Subcutaneous abdominal adipose tissue (tissue), 5 donors: ENCODE measurements at regions not wholly inside any gene's neighbourhood (a gene's known extent, or its start where the extent isn't known, plus 50 kb on each side); places are given as distances from the start of the nearest gene placed in this dataset.

ENCODE experiments used
- H3K27ac ChIP-seq: one replicate; pipeline ENCODE4 v1.7.0; 2013; ENCODE audit warnings: low read depth, mild to moderate bottlenecking, inconsistent platforms, low read length, moderate library complexity
- H3K27me3 ChIP-seq, 5 donors: one replicate each; pipeline ENCODE4 v1.7.0; 2013; ENCODE audit warnings: low read length in 5 of 5, inconsistent platforms in 1 of 5; ENCODE audit not compliant: control insufficient read depth in 5 of 5, insufficient read depth in 4 of 5
- H3K36me3 ChIP-seq, 5 donors: one replicate each; pipeline ENCODE4 v1.7.0; 2013; ENCODE audit warnings: low read length in 5 of 5; ENCODE audit not compliant: control insufficient read depth in 5 of 5, insufficient read depth in 5 of 5
- H3K4me1 ChIP-seq, 5 donors: one replicate each; pipeline ENCODE4 v1.7.0; 2013; ENCODE audit warnings: low read length in 5 of 5, mild to moderate bottlenecking in 3 of 5, moderate library complexity in 1 of 5; ENCODE audit not compliant: control insufficient read depth in 5 of 5, insufficient read depth in 5 of 5
- H3K4me3 ChIP-seq, 5 donors: one replicate each; pipeline ENCODE4 v1.7.0; 2013; ENCODE audit warnings: low read length in 5 of 5, low read depth in 1 of 5
- H3K9ac ChIP-seq, 5 donors: one replicate each; pipeline ENCODE4 v1.7.0; 2013; ENCODE audit warnings: low read length in 5 of 5, mild to moderate bottlenecking in 4 of 5, moderate library complexity in 3 of 5
- H3K9me3 ChIP-seq, 5 donors: one replicate each; pipeline ENCODE4 v1.7.0; 2013; ENCODE audit warnings: low read length in 5 of 5; ENCODE audit not compliant: control insufficient read depth in 5 of 5
- donor health status: healthy.
- donor health status: healthy.
- donor health status: healthy.
- donor health status: healthy.
- donor health status: healthy.

DNA sequence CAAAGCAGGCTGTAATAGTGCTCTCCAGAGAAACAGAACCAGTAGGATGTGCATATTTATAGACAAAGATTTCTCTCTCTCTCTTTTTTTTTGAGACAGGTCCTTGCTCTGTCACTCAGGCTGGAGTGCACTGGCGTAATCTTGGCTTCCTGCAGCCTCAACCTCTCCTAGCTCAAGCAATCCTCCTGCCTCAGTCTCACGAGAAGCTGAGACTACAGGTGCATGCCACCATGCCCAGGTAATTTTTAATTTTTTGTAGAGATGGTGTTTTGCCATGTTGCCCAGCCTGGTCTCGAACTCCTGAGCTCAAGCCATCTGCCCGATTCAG lies 67.1 kb upstream of the CHD2 start:
- peak overlapping the region in 1 of 5 donors; percentile 75 for H3K9ac ChIP-seq

DNA sequence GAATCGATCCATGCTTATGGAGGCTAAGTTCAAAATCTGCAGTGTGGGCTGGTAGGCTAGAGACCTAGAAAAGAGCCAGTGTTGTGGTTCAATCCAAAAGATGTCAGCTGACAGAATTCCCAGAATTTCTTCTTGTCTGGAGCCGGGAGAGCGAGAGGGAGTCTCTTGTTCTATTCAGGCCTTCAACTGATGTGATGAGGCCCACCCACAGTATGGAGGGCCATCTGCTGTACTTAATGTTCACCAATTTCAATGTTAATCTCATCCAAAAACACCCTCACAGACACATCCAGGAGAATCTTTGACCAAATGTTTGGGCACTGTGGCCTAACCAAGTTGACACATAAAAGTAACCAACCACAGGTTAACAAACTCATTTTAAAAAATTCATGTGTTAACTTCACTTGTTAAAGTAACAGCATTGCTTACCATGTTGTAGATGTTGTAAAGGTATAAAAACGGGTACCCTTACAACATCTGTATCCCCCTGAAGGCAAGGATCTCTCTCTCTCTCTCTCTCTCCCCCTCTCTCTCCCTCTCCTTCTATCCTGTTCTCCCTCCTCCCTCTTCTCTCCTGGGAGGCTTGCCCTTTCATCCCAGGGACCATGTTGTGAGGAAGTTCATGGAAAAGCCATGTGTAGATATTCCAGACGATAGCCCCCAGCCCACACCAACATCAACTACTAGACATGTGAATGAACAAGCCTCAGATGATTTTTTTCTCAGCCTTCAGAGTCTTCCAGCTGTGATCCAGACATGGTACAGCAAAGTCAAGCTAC lies 66.4 kb upstream of the CHD2 start:
- Histone ChIP-seq H3K9ac (peak overlapping the region in 1 of 5 donors; percentile 8), H3K9me3 (no peaks in the 10 kb centered on the region), H3K4me3 (no peak overlapping the region), H3K27ac (peak overlapping the region; percentile 93), H3K27me3 (no peaks in the 10 kb centered on the region), H3K4me1 (peaks cover 3 to 33% (median 30%) of the 10 kb centered on the region in 5 donors), H3K36me3 (no peaks in the 10 kb centered on the region)

More for the DNA sequence above, 67.1 kb upstream of the CHD2 start:
- H3K27me3 ChIP-seq: no peaks in the 10 kb centered on the region
- H3K36me3 ChIP-seq: no peaks in the 10 kb centered on the region
- no peak overlapping the region for H3K4me3 ChIP-seq
- no peaks in the 10 kb centered on the region for H3K9me3 ChIP-seq
- peak overlapping the region; percentile 93 for H3K27ac ChIP-seq
- peaks cover 3 to 33% (median 30%) of the 10 kb centered on the region in 5 donors for H3K4me1 ChIP-seq

DNA sequence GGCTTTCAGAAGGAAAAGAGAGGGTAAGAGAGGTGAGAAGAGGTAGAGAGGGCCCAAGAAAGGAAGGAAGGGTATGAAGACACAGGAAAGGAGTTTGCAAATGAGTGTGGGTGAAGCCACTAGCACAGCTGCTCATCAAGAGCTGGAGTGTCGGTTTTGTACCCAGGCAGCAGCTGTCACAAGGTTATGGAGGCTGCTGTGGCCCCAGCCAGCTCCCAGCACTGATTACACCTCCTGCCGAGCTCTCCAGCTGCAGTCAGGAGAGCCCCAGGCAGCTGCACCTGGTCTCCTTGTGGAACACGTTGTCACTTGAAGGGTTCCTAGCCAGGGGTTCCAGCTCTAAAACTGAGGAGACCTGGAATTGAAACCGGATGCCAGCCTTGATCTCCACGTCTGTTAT lies 60.4 kb upstream of the CHD2 start:
- Histone ChIP-seq H3K27ac (no peak overlapping the region), H3K4me1 (peaks cover 0 to 2% (median 1%) of the 10 kb centered on the region in 5 donors), H3K4me3 (no peak overlapping the region)

DNA sequence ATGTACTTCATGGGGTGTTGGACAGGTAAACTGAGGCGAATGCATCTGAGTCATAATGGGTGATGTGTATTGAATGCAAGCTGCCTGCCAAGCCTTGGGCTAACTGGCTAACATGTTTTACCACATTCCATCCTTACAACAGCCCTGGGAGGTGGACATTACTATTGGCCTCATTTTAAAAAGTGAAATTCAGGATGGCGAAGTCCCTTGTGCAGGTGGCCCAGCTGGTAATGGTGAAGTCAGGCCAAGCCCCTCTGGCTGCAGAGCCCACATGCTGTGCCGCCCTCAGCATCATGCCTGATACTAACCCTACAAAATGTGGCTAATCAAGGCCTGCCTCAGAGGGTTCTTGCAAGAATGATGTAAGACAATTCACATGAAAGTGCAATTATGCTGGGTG lies 60.0 kb upstream of the CHD2 start:
- H3K27ac ChIP-seq: no peak overlapping the region
- H3K36me3 ChIP-seq: no peaks in the 10 kb centered on the region
- no peak overlapping the region for H3K9ac ChIP-seq
- H3K27me3 ChIP-seq: peaks cover 0 to 2% (median 0%) of the 10 kb centered on the region in 5 donors
- H3K4me3 ChIP-seq: no peak overlapping the region
- no peaks in the 10 kb centered on the region for H3K9me3 ChIP-seq
- peaks cover 0 to 7% (median 5%) of the 10 kb centered on the region in 5 donors for H3K4me1 ChIP-seq

More for the DNA sequence above, 60.4 kb upstream of the CHD2 start:
- Histone ChIP-seq H3K9me3 (no peaks in the 10 kb centered on the region), H3K9ac (no peak overlapping the region), H3K36me3 (no peaks in the 10 kb centered on the region), H3K27me3 (peaks cover 0 to 2% (median 0%) of the 10 kb centered on the region in 5 donors)

DNA sequence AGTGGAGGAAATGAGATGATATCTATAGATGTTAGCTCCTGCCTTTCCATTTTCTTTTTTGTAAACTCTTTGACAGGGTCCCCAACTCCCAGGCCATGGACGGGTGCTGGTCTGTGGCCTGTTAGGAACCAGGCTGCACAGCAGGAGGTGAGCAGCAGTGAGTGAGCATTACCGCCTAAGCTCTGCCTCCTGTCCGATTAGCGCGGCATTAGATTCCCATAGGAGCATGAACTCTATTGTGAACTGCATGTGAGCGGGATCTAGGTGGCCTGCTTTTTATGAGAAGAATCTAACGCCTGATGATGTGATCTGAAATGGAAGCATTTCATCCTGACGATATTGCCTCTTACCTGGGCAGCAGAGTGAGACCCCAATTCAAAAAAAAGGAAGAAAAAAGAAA lies 56.8 kb upstream of the CHD2 start:
- Histone ChIP-seq H3K27ac (no peak overlapping the region), H3K4me1 (peaks cover 0 to 10% (median 5%) of the 10 kb centered on the region in 5 donors), H3K9ac (no peak overlapping the region), H3K27me3 (peaks cover 0 to 2% (median 0%) of the 10 kb centered on the region in 5 donors), H3K9me3 (no peaks in the 10 kb centered on the region), H3K4me3 (no peak overlapping the region), H3K36me3 (no peaks in the 10 kb centered on the region)

DNA sequence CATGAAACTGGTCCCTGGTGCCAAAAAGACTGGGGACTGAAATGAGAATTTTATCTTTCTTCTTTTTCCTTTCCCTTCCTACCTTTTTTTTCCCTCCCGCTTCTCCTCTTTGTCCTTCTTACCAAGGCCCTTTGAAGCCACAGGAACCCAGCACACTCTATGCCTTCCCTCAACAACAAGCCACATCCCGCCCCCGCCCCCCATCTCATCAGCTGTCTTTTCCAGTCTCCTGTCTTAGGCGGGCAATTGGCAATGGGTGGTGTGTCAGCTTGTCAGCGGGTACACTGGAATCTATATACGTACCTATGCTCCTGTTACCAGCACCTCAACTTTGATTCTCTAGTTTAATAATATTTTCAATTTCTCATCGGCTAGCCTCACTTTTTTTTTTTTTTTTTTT lies 56.3 kb upstream of the CHD2 start:
- H3K9ac ChIP-seq: no peak overlapping the region
- peaks cover 0 to 10% (median 5%) of the 10 kb centered on the region in 5 donors for H3K4me1 ChIP-seq
- no peaks in the 10 kb centered on the region for H3K36me3 ChIP-seq
- no peak overlapping the region for H3K4me3 ChIP-seq
- peaks cover 0 to 2% (median 0%) of the 10 kb centered on the region in 5 donors for H3K27me3 ChIP-seq
- H3K27ac ChIP-seq: no peak overlapping the region
- H3K9me3 ChIP-seq: no peaks in the 10 kb centered on the region

DNA sequence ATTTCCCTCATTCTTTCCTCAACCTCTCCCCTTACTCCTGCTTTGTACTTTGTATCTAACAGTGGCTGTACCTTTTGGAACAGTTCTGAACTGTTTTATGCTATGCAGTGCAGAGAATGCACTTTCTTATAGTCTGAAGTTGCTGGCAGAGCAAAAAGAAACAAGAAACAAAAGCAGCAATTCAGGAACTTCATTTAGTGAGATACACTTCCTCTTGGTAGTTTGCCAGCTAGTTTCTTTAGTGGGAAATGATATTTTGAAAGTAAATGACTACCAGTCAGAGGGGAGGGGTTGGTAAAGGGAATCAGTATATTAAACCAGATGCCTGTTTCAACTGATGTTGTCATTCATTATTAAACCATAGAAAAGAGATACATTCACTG lies 55.0 kb upstream of the CHD2 start:
- H3K27ac ChIP-seq: no peak overlapping the region

DNA sequence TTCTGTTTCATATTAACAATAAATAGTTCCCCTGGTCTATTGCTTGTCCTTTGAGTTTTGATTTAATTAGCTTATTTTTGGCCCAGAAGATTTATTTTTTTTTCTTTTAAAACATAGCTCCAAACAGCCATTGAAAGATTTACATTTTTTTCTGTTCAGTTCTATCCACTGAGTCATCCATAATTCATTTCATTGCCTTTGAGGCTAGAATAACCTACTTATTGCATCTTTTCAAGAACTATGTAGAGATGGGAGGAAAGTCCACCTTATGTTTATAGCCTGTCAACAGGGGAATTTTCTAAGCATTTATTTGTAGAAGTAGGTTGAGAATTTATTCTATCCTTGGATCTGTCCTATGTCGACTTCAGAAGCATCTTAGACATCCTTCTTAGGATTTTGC lies 53.4 kb upstream of the CHD2 start:
- no peaks in the 10 kb centered on the region for H3K27me3 ChIP-seq
- no peak overlapping the region for H3K4me3 ChIP-seq
- peaks cover 0 to 10% (median 5%) of the 10 kb centered on the region in 5 donors for H3K4me1 ChIP-seq
- no peaks in the 10 kb centered on the region for H3K36me3 ChIP-seq
- no peaks in the 10 kb centered on the region for H3K9me3 ChIP-seq
- H3K9ac ChIP-seq: no peak overlapping the region
- H3K27ac ChIP-seq: no peak overlapping the region

More for the DNA sequence above, 55.0 kb upstream of the CHD2 start:
- Histone ChIP-seq H3K9ac (no peak overlapping the region), H3K27me3 (no peaks in the 10 kb centered on the region), H3K4me3 (no peak overlapping the region), H3K9me3 (no peaks in the 10 kb centered on the region), H3K4me1 (peaks cover 0 to 10% (median 5%) of the 10 kb centered on the region in 5 donors), H3K36me3 (no peaks in the 10 kb centered on the region)

DNA sequence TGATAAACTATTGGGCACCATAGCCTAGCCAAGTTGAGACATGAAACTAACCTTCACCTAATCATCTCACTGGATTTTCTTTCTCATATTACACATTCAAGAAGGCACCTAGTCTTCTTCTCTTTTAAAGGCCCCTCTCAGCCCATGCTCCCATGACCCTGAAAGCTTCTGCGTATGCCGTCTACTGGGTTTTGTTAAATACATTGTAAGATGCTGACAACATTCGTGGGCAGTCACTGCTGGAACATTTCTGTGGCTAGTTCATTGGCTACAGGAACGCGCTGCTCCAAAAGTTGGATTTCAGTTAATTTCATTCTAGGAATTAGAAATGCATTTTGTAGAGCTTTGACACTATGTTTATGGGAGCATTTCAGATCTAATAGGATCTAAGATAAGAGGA lies 52.3 kb upstream of the CHD2 start:
- Histone ChIP-seq H3K27me3 (no peaks in the 10 kb centered on the region), H3K4me3 (no peak overlapping the region), H3K9me3 (no peaks in the 10 kb centered on the region), H3K36me3 (no peaks in the 10 kb centered on the region), H3K9ac (no peak overlapping the region), H3K4me1 (peaks cover 0 to 10% (median 5%) of the 10 kb centered on the region in 5 donors), H3K27ac (no peak overlapping the region)

DNA sequence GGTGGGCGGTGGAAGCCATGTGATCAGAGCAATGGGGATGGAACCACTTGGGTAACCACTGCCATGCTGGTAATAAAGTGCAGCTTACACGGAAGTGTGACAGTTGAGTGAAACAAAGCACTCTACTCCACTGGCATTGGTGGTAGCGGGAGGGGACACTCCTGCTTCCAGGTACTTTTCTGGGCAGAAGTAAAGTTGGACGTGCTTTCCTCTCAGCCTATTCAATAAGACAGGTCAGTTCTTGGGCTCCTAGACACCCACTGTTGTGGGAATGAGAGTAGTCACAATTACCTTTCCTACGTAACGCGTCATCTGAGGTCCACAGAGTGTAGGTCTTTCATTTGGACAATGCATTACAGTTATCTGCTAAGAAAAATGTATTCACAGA lies 51.7 kb upstream of the CHD2 start:
- H3K27ac ChIP-seq: no peak overlapping the region
- no peaks in the 10 kb centered on the region for H3K36me3 ChIP-seq
- no peak overlapping the region for H3K9ac ChIP-seq
- no peak overlapping the region for H3K4me3 ChIP-seq
- no peaks in the 10 kb centered on the region for H3K9me3 ChIP-seq
- H3K4me1 ChIP-seq: peaks cover 0 to 10% (median 5%) of the 10 kb centered on the region in 5 donors
- no peaks in the 10 kb centered on the region for H3K27me3 ChIP-seq
